Bone marrow (tissue), 2 donors: ENCODE measurements at regions not wholly inside any gene's neighbourhood (a gene's known extent, or its start where the extent isn't known, plus 50 kb on each side); places are given as distances from the start of the nearest gene placed in this dataset.
"Not testable (repeated sequence)": the region's sequence is repeated elsewhere in the genome, so short reads cannot be mapped to it uniquely, and the experiment has no call there.

Experiments
- DNase-seq, 2 donors: peaks; one replicate each; lab custom pipeline; 2025; lab: John Stamatoyannopoulos, UW

DNA sequence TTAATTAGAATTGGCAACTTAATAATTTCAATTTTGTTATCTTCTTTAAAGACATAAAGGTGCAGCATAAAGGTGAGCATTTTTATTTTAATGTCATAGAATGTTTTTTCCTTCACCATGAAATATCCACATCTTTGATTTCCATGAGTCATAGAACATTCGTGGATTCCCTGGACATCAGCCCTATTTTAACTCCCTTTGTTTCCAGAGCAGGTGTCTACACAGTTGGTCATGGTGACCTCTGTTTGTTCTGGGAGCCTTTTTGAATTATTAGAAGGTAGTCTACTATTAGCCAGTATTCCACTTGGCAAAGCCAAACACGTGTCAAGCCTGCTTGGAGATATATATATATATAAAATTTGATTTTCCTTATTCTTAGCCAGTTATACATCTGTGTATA is 572.9 kb downstream of the LTN1 start:
- no peak for DNase-seq

DNA sequence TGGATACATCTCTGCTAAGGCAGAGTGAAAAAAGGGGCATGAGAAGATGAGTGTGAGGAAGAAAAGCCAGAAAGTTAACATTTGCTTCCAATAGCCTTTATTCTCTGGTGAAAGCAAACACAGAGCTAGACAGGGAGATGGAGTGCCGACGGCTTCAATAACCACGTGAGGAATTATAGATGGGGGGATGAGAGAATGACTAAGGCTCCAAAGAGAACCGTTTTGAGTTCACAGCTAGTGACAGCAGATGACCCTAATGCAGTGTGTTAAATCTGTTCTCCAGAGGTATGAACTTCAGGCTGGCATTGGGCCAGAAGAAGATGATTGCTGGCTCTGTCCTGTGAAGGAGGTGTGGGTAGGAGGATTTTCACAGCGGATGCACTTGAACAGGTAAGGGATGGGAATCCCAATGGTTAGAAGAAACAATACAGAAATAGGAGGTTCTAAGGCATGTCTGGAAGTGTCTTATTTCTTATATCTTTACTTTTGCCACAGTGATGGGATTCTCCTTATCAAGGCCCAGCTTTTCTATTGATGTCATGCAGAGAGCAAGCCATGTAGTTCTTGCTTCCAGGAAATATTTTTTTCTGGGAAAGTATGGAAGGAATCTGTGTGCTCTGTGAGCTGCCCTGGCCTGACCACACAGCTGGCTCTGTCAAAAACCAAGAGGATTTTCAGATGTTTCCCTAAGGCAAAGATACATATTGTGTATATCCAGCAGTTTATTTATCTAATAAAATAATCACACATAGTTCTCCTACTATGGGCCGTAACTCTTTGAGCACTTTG is 573.8 kb downstream of the LTN1 start:
- no peak for DNase-seq

DNA sequence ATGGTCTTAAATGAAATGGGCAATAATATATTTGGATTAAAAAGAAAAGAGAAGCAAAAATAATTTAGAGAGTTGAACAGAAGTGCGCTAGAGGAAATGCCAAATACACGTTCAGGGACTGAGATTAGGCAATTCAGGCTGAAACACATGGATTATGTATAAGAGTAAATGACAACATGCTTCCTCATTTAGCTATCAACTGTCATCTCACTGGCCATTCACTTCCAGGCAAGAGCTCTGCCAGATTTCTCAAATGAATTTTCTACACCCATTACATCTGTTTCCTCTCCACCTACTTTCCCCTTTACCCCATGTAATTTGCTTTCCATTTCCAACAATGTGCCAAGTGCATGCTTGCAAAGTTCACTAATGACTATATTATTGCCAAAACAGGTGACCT is 582.4 kb downstream of the LTN1 start:
- no peak for DNase-seq

DNA sequence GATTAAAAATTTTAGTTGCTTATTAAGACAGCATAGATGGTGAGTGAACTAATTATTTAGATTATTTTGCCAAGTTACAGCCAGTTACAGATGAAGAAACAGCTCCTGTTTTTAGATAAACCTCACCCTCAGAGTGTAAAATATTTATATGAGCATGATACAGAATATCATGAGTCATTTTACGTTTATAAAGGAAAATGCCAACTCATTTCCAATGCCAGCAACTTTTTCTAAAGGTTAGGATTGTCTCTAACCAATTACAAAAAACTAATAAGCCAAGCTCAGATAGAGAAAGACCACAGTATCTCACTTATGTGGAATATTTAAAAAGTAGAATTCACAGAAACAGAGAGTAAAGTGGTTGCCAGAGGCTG is 590.1 kb downstream of the LTN1 start:
- DNase-seq: no peak

DNA sequence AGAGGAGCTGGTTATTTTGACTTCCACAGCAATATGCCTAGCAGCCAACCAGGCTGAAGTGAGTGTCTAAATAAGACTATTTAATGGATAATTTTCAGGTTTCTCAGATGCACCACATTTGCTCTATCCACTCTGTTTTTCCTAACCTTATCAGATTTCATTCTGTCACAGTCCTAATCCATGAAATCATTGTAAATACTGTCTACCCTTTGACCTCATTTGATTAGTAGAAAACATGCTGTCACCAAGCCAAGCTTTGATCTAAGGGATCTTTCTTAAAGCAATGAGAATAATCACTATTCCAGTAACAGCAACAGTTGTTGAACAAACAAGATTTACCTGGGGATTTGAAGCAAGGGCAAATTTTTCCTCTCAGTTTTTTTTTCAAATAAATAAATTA is 595.6 kb downstream of the LTN1 start:
- no peak for DNase-seq

DNA sequence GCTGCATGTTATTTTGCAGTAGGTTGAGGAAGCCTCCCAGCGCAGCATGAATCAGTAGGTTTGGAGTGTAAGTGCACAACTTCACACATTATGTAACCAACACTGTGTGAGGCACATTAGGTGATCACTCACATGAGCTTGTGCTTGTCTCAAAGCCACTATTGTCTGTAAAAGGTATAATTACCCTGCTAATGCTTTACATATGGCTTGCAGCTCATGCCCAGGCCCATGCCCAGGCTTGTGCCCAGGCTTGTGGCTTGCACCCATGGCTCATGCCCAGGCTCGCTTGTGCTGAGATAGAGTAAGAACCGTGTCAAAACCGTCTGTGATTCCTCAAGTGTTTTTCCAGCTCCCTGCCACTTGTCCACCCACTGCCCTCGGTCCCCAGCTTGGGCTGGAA is 596.3 kb downstream of the LTN1 start:
- DNase-seq: no peak

DNA sequence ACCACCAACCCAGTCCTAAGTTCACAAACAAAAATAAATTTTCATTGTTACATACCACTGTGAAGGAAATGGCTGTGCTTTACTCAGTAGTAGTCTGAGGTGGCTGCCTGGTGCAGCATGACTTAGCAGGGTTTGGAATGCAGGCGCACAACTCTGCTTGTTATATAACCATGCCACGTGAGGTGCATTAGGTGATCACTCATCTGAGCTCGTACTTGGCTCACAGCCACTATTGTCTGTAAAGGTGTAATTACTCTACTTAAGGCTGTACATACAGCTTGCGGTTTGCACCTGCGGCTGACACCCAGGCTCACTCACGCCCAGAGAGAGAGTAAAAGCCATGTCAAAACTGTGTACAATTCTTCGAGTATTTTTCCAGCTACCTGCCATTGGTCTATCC is 599.4 kb downstream of the LTN1 start:
- no peak for DNase-seq

DNA sequence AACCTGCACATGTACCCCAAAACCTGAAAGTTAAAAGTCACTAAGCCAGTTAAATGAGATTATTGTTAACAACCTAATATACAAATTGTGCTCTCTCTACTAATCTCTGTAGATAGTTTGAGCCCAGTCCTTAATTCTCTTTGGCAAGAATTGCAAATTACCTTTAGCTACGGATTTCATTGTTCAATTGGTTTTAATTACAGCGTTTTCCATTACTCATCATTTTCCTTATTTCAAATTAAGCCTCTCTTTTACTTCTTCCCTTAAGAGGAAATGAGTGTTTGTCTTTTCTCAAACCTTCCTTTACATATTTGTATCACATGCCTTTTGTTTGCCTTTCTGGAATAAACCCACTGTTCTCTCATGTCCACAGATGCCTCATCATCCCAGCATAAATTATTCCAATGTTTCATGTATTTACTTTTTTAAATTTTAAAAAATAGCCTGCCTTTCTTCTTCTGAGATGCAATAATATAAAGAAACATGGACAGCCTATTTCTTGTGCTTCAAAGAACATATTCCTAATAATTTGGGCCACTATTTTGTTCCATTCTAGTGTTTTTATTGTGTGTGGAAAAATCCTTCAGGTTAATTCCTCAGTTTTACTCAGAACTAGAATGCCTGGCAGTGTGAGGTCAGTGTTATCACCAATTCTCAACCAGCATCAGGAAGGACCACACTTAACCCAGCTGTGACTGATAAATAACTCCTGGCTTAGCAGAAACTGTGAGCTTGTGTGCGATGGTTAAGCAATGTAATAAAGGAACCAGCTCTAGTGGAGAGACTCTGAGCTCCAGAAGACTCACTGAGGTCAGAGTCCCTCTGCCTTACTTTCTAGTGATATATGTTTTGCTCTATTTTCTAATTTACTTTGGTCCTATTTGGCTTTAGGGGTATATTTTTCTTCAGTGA is 600.5 kb downstream of the LTN1 start:
- DNase-seq: no peak

DNA sequence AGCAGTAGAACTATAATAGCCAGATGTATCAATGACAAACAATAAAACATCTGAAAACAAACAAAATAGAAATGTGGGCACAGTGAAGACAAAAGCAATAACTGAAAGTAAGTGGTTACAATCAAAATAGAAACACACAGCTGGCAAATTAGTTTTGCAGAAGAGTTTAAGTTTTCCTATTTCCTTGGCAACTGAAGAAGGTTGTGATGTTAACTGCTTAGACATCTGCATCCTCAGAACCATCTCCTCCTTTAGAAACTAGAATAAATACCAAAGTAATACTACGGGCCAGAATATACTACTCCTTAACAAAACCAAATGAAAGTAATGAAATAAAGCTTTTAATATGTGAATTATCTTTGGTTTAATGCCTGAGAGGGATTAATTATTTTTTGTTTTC is 605.5 kb downstream of the LTN1 start:
- no peak for DNase-seq

DNA sequence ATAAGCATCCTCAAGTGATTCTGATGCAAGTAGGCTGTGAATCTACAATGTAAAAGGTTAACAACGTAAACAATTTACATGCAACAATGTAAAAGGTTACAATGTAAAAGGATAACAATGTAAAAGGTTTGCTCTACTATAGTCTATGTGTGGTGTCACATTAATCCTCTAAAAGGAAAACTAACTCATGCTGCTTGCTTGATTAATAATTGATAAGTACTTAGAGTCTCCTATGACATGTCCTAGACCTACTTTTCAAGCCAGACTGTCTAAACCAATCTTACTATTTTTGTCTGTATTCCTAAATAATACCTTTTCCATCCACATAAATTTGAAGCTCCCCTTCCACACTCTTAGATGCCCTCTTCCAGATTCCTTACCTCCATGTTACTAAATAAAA is 606.8 kb downstream of the LTN1 start:
- no peak for DNase-seq

DNA sequence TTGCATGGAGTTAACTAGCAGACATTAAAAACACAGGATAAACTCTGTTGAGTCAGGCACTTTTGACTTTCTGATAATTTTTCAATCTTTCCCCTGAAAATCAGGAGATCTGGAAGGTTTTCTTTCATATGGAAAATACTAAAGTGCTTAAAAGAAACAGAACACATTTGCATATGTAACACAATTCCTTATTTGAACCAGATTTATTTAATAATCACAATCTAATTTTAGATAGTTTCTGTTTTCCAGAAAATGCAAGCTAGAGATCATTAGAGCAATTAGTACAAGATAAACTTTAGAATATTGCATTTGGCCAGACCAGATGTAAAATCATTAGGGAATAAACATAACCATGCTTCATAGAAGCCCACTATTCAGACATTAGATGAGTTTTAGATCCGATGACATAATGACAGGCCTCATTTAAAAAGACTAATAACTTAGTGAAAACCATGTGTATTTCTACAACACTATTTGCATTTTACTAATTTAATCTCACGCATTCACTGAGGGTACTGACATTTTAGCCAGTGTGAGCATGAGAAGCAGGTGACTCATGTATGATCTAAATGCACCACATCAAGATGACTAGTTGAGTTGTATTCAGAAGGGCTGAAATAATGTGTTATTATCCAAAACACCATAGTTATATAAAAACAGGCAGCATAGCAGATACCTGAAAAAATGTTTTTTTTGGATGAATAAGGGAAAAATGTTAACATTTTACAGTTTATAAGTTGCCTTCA is 611.5 kb downstream of the LTN1 start:
- DNase-seq: not testable (repeated sequence)

DNA sequence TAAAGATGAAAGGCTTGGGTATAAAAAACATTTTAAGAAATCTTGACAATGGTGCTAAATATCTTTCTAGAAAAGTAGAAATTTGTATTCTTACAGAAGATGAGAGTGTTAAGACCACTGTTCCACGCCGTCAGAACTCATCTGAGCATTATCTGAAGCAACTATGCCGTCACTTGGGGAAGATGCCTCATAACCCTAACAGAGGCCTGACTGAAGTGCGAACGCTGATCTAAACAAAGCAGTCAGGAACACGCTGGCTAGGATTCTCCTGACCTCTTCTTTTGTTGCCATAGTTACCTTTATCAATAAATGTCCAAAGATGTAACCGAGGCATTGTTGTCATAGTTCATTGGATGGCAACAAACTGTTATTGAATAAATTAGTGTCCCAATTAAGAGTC is 612.4 kb downstream of the LTN1 start:
- no peak for DNase-seq

DNA sequence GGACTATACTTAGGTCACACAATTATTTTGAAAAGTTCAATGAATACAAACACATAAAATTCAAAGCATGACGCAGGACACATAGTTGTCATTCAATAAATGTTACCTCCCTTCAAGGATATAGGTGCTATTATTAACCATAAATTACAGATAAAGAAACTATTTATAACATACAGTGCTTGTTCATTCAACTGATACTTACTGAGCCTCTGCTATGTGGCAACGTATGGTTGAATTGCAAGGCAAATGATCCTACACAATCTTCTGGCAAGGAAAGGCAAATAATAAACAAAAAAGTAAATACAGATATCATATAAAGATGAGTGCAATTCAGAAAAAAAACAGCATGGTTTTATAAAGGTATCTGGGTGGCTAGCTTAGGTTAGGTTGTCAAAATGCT is 614.7 kb downstream of the LTN1 start:
- no peak for DNase-seq

DNA sequence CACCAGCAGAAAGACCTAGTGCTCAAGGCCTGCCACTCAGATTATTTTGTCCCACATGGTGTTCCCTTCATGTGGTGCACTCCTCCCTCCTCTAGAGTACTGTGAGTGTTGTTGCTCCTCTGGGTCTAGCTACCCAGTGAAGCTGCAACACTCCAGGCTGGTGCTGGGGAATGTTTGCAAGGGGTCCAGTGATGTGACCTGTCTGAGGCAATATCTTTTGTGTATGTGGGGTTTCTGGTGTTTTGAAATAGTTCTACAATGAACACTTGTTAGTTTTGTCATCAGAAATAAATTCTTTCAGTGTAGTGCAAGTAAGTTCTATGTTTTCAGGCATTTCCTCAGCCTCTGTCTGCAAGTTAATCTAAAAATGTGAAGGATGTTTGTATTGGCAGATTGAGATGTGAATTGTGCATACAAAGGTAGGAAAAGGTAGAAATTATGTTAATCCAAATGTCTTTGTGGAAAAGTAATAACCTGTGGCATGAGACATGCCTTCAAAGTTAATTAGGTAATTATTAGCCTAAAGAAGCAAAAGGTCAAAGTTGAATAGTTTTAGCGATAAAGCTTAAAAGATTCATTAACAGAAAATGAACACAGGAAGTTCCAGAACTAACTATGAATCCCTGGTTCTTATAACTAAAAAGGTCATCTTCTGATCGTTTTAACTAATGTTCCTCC is 616.8 kb downstream of the LTN1 start:
- DNase-seq: no peak

DNA sequence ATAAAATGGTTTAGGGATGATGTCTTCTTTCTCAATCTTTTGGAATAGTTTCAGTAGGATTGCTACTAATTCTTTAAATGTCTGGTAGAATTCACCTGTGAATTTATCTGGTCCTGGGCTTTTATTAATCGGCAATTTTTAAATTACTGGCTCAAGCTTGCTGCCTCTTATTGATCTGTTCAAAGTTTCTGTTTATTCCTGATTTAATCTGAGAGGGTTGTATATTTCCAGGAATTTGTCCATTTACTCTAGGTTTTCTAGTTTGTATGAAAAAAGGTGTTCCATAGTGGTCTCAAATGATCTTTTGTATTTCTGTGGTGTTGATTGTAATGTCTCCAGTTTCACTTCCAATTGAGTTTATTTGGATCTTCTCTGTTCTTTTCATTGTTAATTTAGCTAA is 617.8 kb downstream of the LTN1 start:
- no peak for DNase-seq

DNA sequence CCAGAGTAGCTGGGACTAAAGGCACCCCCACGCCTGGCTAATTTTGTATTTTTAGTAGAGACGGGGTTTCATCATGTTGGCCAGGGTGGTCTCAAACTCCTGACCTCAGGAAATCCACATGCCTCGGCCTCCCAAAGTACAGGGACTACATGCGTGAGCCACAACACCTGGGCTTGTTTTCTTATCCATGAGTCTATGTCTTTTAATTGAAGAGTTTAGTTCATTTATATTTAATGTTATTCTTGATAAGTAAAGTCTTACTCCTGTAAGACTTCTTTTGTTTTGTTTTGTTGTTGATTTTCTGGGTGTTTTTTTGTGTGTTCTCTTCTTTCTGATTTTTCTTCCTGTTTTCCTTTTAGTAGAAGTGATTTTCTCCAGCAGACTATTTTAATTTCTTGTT is 621.0 kb downstream of the LTN1 start:
- no peak for DNase-seq

DNA sequence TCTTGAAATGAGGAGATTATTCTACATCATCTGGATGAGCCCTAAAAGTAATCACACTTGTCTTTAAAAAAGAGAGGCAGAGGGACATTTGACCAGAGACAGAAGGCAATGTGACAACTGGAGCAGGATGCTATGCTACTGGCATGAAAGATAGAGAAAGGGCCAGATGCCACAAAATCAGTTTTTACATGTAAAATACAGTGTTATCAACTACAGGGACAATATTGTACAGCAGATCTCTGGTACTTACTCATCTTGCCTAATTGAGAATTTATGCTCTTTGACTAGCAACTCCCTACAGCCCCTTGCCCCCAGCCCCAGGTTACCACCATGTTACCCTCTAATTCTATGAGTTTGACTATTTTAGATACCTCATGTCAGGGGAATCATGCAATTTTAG is 633.4 kb downstream of the LTN1 start:
- DNase-seq: no peak

DNA sequence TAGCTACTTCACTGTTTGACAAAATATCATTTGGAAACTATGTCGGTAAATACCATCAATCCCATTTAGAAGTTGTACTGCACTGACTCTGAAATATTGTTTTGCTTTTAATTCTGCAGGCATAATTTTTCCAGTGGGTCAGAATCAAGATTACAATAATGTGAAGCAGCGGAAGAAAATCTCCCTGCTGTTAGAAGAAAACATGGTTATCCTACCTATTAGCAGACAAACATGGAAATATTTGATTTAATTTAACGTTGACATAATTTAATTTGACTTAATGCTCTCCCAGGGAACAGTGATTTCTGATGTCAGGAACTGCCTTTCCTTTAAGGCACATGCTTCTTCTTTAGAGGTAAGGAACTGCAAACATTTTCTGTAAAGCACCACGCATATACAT is 634.0 kb downstream of the LTN1 start:
- DNase-seq: no peak

DNA sequence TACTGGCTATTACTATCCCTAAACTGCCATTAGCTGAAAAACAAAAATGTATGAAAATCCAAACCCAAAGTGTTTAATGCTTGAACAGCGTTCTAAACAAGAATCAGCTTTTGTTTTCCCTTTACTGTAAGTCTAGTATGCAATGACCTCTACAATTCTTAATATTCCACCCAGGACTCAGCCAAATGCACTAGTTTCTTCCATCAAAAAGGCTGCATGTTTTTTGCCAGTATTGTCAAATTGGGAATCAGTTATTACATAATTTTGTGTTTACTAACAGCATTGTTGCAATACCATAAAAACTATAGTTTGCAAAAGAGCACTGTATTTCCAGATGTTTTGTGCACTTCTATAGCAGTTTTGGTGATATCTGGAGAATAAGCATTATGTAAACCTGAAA is 634.5 kb downstream of the LTN1 start:
- no peak for DNase-seq

DNA sequence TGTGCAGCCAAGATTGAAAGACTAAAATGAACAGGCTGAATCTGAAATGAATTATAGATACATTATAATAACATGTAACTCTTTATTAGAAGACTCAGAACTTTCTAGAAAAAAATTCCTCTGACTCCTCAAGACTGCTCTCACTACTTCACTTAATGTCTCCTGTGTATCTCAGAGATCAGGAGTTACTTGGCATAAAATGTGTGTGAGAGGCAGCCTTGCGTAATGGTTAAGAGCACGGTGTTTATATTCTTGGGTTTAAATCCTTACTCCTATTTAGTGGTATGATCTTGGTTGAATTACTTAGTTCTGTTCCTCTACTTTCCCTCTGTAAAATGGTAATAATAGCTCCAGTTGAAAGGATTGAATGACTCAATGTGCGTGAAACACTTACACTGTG is 634.9 kb downstream of the LTN1 start:
- DNase-seq: no peak

DNA sequence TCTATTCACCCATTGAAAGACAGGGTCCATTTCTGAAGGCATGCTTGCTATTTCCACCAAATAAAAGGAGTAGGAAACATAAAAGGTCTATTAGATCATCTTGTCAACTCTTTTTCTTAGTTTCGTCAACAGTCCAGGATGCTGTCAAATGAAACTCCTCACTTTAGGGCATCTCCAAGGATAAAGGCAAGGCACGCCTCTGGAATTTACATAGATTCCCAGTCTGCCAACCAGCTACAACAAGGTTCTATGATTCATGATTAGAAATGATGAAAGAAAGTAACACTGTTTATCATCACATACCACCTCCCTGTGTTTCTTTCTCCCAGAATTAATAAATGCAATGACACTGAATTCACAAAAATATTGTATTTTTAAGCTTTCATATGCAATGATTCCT is 636.3 kb downstream of the LTN1 start:
- no peak for DNase-seq

DNA sequence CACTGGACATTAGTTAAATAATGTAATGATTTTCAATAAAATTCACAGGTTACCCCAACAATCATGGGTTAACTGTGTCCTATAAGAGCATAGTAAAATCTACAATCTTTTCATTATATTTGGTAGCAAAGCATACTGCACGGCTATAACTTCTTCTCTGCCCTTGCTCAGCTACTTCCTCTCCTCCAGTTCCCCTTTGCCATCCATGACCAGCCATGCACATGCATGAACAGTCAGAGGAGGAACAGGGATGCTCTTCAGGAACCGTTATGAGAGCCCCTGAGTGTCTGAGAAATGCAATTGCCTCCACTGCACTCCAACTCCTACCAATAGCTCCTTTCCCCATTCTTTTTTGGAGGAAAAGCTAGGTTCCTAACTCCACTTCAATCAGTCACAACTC is 646.7 kb downstream of the LTN1 start:
- no peak for DNase-seq
